Left lobe of liver (tissue), 2 donors: ENCODE measurements at regions not wholly inside any gene's neighbourhood (a gene's known extent, or its start where the extent isn't known, plus 50 kb on each side); places are given as distances from the start of the nearest gene placed in this dataset.
"Not testable (repeated sequence)": the region's sequence is repeated elsewhere in the genome, so short reads cannot be mapped to it uniquely, and the experiment has no call there.

Source experiments
- ATAC-seq: fragments of 200-7000 bp; cut with Tn5 transposase; one replicate; pipeline ENCODE4 v1.9.1; 2020; ENCODE audit warnings: mild to moderate bottlenecking, moderate library complexity
- DNase-seq: peaks from one replicate; pipeline ENCODE4 v3.0.0-alpha.2; 2020; ENCODE audit warnings: low spot score
- donor health status: DM: no; HTN: no; CAD: no; lungs with moderate emphysema.
- donor health status: DM: no; HTN: yes; CAD: no.

GRCh38 chrX:13478740-13479451 lies 90.5 kb upstream of the EGFL6 start:
- no peak for DNase-seq
- ATAC-seq = no peak

DNA sequence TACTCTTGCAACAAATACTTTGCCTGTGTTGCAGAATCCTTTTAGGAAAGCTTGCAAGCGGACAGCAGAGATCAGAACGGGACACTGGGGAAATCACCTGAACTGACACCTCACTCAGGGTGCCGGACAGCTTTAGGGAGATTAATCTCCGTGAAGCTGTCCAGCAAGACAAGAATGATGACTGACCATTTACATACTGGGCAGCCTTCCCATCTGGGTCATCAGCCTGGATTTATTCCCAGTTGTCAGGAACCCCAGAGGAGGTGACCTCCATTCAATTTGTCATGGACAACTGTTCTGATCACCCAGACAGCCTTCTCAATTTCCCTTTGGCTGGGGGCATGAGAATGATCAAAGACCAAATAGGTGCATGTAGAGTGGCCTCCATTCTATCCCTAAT lies 93.0 kb upstream of the EGFL6 start:
- DNase-seq (no peak), ATAC-seq (no peak)

- no peak for DNase-seq
- no peak for ATAC-seq
Observed at GRCh38 chrX:13474164-13474516, 95.3 kb upstream of the EGFL6 start.

DNA sequence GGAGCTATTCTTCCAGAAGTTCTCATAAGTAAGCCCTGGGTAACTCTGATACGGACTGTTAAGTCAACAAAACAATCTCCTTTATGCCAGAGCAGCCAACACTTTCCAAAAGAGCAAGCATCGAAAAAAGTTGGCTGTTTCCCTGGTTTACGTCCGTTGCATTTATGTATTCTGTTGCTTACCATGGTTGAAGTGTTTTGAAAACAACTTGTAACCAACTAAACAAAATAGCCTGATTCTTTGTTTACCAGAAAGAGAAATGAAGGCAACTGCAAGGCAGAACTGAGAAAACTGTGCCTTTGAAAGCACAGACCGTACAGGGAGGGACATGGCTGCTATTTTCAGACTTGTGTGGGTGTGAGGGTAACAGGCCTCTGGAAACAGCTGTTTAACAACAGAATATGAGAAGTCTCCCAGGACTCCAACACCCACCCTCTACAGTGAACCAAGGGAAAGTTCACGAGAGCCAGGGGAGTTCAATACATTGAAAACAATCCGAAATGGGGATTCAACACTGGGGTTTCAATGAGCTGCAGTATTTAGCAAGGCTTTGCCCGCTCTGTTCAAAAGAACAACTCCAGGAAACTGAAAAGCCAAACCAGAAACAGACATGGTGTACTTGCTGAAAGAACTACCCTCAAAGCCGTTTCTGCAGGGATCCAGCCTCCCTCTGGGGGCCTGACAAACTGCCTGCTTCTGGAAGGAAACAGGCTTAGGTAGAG lies 95.8 kb upstream of the EGFL6 start:
- ATAC-seq (no peak), DNase-seq (no peak)

DNA sequence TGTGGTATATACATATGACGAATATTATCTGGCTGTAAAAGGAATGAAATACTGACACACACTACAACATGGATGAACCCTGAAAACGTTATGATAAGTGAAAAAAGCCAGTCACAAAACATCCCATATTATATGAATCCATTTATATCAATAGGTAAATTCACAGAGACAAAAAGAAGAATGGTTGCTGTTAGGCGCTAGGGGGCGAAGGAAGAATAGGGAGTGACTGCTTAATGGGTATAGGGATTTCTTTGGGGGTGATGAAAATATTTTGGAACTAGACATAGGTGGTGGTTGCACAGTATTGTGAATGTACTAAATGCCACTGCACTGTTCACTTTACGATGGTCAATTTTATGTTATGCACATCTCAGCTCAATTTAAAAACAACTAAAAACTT lies 96.4 kb upstream of the EGFL6 start:
- no peak for DNase-seq
- no peak for ATAC-seq

- ATAC-seq (no peak), DNase-seq (no peak)
Observed at GRCh38 chrX:13471269-13471668, 98.1 kb upstream of the EGFL6 start.

DNA sequence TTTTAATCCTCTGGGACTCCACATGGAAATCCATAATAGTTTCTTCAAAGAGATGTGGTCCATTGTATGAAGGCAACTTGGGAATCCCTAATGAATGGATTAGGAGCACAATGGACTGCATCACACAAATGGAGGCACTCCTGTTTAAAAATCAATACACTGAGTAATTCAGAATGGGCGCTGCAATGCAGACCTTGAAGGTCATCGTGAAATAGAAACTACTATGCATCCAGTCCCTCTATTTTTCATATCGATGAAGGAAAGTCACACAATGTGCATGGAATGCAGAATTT lies 98.8 kb upstream of the EGFL6 start:
- ATAC-seq (no peak), DNase-seq (no peak)

DNA sequence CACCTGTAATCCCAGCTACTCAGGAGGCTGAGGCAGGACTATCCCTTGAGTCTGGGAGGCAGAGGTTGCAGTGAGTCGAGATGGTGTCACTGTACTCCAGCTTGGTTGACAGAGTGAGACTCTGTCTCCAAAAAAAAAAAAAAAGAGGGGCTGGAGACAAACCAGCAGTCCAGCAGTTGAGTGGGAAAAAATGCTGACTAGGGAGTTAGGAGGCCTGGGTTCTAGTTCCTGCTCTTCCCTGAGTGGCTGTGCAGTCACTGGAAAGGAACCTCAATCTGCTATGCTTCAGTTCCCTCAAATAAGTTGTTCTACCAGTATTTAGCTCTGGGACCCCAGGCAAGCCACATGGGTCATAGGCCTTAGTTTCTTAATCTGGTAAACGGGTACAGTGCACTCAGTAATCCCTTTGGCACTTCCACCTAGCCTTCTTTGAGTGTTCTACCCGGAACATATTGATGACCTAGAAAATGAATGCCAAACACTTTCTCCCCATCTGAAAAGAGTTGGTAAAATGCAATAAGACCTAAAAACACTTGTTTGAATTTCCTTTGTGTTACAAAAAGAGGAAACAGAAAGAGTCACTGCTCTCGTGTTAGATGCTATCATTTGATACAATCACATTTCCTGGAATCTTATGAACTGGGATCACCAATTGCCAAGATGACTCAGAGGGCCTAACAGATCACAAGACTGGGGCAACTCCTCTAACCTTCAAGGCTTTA lies 99.3 kb upstream of the EGFL6 start:
- DNase-seq = no peak
- ATAC-seq = no peak

GRCh38 chrX:13468096-13468495 lies 101.3 kb upstream of the EGFL6 start:
- DNase-seq (no peak), ATAC-seq (no peak)

- DNase-seq = no peak
- no peak for ATAC-seq
Observed at GRCh38 chrX:13467243-13467642, 102.2 kb upstream of the EGFL6 start.

GRCh38 chrX:13464599-13465275 lies 104.7 kb upstream of the EGFL6 start:
- ATAC-seq (no peak), DNase-seq (no peak)

GRCh38 chrX:13463608-13464007 lies 105.8 kb upstream of the EGFL6 start:
- DNase-seq (no peak), ATAC-seq (no peak)

DNA sequence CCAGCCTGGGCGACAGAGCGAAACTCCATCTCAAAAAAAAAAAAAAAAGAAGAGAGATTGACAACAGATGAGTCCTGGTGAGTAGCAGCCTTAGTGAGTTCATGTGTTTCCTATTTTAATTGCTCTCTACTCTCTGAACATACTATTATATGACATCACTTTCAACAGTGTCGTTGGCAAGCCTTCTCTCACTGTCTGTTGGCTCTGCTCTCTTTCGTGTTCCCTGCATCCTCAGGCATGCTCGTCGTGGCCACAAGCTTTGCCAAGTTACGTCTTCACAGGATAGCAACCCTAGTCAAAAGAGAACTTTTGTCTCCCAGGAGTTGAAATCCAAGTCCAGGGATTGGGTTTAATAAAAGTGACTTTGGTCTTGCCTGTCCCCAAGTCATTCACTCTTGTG lies 117.1 kb upstream of the EGFL6 start:
- ATAC-seq (no peak), DNase-seq (no peak)

GRCh38 chrX:13449441-13449840 lies 120.0 kb upstream of the EGFL6 start:
- ATAC-seq (no peak), DNase-seq (no peak)

GRCh38 chrX:13448941-13449340 lies 120.5 kb upstream of the EGFL6 start:
- no peak for DNase-seq
- no peak for ATAC-seq

DNA sequence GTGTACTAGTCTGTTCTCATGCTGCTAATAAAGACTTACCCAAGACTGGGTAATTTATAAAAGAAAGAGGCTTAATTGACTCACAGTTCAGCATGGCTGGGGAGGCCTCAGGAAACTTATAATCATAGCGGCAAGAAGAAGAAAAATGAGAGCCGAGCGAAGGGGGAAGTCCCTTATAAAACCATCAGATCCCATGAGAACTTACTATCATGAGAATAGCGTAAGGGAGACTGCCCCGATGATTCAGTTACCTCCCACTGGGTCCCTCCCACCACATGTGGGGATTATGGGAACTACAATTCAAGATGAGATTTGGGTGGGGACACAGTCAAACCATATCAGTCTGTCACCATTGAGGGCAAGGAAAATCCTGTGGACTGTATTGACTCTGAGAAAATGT lies 121.8 kb upstream of the ATXN3L start:
- ATAC-seq, DNase-seq: not testable (repeated sequence)

DNA sequence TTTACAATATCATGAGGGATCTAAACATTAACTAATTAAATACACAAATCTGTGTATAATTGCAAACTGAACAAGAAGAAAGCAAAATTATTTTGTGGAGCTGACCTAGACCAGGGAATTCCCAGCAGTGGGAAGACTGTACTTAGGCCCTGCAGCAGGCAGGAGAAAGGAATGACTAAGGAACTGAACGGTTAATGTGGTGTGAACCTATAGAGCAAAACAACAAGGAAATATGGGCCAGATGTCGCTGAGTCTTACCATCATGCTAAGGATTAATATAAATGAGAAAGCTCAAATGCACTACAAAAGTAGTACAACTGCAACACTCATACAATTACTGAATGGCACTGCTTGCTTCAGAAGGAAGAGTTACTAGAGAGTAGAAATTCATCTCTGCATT lies 120.3 kb upstream of the ATXN3L start:
- no peak for ATAC-seq
- no peak for DNase-seq

DNA sequence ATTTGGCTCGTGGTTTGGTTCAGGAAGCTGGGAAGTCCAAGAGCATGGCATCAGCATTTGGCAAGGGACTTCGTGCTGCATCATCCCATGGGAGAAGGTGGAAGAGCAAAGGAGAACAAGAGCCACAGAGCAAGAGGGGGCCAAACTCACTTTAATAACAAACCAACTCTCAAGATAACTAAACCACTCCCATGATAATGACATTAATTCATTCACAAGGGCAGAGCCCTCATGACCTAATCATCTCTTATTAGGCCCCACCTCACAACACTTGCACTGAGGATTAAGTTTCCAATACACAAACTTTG lies 113.4 kb upstream of the ATXN3L start:
- no peak for ATAC-seq
- DNase-seq = no peak

DNA sequence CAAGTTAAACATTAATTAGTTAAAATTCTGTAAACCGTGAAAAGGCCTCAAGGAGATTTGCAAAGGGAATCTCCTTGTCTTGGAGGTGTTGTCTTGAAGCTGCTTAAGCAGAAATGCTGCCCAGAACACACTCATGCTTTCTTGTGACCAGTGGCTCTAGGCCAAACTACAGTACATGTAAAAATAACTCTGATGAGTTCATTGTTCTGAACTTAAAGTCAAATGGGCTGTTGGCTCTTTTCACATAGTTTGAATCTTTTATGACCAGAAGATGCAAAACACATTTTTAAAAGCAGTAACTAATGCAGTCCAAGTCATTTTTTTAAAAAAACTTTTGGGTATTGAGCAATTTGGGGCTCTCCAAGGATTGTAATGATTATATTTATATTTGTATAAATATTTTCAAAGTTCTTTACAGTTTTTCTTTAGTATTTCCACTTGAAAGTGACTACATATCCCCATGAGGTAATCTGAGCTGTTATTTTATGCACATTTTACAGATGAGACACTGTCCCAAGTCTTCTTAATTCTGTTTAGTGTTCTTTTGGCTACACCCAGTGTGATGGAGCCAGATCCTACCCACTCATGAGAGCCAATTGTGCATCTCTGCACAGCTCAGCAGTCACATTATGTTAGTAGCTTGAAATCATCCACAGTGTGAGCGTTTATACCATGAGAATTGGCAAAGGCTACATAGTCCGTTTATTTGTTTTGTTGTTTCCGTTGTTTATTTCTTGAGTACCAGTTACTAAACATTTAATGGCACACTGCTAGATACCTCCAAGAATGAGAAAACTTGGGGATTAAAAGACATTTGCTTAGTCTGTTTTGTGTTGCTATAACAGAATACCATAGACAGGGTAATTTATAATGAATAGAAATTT lies 112.8 kb upstream of the ATXN3L start:
- ATAC-seq (no peak), DNase-seq (no peak)

DNA sequence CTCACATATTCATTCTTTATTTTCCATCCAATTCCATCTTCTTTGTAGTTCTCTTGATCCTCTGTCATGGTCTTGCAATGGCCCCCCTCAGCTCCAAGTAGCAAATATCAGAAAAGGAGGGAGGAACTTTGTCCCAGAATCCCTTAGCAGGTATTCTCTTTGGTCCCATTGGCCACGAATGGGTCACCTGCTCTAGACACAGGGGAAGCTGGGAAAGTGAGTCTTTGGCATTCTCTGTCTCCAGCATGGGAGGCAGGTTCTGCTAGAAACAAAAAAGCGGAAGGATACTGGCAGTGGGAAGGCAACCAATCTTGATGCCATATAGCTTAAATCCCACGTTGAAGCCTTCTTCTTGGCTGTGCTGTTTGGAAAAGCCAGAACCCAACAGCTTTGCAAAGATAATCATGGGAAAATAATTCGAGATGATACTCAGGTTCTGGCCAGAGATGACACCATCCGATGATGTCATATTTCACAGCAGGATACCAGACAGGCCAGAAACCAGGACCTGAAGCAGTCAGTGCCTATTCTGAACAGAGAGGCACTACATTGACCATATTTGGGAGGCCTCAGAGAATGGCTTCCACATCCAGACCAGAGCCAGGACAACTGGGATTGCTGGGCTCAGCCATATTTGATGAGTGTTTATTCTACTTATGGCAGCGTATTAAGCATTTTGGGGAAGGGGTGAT lies 110.4 kb upstream of the ATXN3L start:
- ATAC-seq (no peak), DNase-seq (no peak)
